HG03378 (cell line): ENCODE measurements at regions not wholly inside any gene's neighbourhood (a gene's known extent, or its start where the extent isn't known, plus 50 kb on each side); places are given as distances from the start of the nearest gene placed in this dataset.
"Not testable (repeated sequence)": the region's sequence is repeated elsewhere in the genome, so short reads cannot be mapped to it uniquely, and the experiment has no call there.

Experiments
- ATAC-seq: cut with Tn5 transposase; IDR thresholded peaks from one replicate; pipeline ENCODE4 v1.9.1; 2021; ENCODE audit warnings: mild to moderate bottlenecking, moderate library complexity; ENCODE audit not compliant: unreplicated experiment

DNA sequence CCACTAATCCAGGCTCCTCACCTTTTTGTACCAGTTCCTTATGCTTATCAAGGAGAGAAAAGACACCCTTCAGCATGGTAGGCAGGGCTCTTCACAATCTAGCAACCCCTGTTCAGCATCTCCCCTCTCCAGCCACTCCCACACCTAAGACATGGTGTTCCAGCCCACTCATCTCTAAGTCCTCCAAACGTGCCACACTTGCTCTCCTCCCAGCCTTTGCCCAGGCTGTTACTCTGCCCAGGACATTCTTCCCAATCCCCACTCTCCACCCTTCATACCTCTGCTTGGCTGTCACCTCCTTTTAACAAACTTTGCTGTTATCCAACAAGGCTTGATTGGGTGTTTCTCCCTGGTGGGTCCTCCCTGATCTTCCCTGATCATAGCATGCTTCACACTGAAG, 270.6 kb upstream of the CHAC2 start:
- ATAC-seq: no peak

DNA sequence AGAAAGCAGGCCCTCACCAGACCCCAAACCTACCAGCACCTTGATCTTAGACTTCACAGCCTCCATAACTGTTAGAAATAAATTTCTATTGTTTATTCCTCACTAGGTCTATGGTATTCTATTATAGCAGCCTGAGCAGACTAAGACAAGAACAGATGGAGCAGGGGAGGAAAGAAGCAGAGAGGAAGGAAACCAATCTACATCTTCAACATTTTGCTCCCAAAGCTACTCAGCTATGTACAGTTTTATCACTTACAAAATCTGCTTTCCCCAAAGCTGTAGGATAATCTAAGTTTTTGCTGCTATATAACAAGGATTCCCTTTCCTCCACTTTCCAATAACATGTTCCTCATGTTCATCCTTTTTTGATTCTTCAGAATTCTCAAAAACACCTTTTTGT, 274.4 kb upstream of the CHAC2 start:
- no peak for ATAC-seq

DNA sequence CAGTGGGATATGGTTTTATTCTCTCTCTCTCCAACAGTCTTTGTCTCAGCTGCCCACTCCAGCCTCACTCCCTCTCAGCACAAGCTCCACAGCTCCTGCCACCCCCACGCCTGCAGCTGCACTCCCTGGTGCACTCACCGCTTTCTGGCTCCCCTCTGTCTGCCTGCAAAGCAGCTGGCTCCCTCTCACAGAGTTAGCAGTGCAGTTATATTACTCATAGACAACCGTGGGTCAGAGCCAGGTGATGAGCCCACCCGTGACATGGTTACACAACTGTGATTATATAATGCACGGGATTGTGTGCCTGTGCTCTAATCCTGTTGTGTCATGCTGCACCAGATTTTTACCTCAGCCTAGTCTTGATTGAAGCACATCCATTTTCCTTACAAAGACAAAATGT, 276.9 kb upstream of the CHAC2 start:
- ATAC-seq: no peak

DNA sequence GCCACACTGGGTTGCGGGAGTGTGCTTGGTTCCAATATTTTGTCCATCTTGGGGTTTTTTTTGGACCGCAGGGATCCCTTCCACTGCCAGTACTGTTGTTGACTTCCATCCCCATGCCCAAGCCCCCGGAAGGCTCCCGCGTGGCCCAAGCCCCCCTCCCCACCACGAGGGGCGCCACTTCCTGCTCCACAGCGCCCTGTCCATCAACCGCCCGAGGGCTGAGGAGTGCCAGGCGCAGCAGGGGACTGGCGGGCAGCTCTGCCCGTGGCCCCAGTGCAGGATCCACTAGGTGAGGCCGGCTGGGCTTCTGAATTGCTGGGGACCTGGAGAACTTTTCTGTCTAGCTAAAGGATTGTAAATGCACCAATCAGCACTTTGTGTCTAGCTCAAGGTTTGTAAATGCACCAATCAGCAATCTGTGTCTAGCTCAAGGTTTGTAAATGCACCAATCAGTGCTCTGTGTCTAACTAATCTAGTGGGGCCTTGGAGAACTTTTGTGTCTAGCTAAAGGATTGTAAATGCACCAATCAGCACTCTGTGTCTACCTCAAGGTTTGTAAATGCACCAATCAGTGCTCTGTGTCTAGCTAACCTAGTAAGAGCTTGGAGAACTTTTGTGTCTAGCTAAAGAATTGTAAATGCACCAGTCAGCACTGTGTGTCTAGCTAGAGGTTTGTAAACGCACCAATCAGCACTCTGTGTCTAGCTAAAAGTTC, 281.3 kb upstream of the CHAC2 start:
- not testable (repeated sequence) for ATAC-seq

DNA sequence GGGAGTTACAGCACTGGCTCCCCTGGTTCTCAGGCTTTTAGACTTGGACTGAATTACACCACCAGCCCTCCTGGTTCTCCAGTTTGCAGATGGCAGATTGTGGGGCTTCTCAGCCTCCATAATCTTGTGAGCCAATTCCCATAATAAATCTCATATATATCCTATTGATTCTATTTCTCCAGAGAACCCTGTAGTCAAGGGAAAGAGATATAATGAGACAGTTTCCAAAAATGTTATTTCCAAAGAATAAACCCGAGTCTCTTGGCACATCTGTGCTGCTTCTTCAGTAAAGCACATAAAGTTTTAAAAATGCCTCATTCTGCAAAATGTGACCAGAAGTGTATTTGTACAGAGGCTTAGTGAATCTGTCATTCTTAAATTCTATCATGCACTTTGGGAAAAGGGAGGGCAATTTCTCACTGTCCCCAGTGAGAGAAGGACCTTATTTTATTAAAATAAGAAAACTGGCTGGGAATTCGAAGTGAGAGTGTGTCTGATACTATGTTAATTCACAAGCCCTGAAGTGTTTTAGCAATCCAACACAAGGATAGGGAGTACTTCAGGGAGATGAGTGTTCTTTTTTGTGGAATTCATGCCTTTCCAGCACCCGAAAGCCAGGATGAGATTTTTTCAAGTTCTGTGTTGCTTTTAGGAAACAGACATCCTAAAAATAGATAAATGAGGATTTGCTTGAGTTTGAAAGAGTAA, 282.4 kb upstream of the CHAC2 start:
- ATAC-seq: no peak

DNA sequence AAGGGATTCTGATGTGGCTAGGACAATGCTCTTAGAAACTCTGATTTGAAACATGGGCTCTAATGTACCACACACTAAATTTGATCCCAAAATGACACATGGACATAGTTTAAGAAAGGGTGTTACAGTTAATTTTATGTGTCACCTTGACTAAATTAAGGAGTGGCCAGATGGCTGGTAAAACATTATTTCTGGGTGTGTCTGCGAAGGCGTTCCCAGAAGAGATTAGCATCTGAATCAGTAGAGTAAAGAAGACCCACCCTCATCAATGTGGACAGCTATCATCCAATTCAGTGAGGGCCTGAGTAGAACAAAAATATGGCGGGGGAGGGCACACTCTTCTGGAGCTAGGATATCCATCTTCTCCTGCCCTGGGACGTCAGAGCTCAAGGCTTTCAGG, 283.1 kb upstream of the CHAC2 start:
- ATAC-seq: no peak

DNA sequence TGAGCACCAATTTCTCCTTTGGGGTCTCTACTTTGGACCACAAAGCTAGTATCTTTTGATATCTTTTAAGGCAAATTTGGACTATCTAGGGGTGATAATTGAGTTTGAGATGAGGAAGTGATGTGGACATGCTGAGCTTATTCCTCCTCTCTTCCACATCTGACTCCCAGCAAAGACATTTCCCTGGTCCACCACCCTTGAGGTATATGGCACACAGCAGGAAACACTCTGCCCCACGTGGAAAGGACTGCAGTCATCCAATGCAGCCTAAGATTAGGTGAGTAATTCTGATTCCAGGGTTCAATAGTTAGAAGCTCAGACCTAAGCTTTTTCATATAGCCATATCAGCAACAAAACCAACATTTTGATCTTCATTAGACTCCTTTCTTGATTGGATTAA, 290.1 kb upstream of the CHAC2 start:
- ATAC-seq: no peak

DNA sequence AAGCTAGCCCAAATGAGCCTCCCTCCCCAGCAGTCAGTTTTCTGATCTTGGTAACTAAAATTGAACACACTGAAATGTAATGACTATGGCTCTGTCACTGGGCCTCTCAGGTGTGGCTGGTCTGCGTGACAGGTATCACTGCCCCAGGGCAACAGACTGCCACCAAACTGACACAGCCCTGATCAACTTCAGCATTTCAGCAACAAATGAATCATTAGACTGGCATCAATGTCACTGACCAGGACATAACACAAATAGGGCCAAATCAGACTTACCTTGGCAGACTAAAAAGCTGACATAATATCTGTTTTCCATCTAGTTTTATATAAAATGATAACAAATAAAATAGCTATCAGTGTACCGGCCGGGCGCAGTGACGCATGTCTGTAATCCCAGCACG, 290.8 kb upstream of the CHAC2 start:
- ATAC-seq: no peak

DNA sequence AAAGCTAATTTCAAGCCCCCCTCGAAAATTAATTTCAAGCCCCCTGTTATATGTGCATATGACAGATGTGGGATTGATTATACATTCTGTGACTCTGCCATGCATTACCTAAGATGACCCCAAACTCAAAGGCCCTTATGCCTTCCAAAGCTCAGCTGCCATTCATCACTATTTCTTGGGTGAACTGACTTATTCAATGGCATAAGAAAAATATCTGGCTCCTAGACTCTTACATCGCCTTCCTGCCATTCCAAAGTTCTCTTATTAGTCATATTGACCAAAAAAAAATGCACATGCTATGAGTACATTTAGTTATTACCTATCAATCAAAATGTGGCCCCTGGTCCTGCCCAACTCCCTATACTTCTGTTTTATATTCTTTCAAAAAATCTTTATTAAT, 291.8 kb upstream of the CHAC2 start:
- ATAC-seq: no peak

DNA sequence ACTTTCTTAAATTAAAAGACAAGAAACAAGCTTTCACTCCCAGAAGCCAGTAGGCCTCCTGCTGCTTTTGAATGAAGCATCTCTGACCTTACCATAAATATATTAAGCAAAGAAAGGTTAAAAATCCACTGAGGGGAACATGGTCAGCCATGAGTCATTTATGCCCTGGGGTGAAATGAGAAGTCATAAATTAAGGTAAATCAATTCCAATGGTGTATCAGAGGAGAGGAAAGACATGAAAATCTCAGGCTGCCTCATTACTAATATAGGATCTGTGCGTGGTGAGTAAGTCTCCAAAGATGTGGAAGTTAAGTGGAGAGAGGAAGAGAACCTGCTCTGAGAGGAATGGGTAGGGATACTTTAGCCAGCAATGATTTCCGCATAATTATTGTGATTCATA, 292.3 kb upstream of the CHAC2 start:
- no peak for ATAC-seq

DNA sequence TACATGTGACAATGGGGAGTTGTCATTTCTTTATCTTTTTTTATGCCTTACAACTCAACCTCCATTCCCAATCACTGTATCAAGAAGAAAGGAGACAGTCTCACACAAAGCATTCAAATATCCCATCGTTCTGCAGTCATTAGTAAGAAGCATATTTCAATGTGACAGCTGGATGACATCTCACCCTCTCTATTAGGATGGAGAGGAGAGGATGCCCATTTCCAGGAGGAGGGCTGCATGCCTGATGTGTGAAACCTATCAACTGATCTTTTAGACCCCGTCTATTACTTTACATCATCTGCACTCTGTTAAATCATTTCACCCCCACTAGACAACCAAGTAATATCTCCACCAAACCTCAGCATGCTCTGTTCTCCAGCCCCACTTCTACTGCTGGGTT, 292.7 kb upstream of the CHAC2 start:
- no peak for ATAC-seq

DNA sequence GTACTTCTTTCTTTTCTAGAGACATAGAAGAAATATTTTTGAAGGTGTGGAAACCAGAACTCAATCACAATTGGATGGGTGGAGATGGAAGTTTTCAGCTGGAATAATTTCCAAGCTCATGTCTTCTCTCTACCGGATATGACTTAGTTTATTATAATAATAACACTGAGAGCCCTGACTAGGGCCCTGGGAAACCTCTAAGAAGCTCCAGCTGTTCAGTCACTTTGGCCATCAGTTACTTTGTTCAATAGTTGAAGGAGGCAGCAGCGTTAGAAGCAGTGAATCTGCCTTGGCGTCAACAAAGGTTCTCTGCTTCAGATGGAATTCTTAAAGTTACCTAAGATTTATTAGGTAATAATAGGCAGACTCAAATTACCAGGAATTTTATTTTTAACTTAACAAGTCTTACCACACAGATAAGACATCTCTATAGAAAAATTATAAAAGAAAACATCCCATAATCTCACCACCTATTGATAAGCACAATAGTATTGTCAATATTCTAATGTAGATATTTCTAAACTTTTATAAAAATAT, 293.8 kb upstream of the CHAC2 start:
- no peak for ATAC-seq

DNA sequence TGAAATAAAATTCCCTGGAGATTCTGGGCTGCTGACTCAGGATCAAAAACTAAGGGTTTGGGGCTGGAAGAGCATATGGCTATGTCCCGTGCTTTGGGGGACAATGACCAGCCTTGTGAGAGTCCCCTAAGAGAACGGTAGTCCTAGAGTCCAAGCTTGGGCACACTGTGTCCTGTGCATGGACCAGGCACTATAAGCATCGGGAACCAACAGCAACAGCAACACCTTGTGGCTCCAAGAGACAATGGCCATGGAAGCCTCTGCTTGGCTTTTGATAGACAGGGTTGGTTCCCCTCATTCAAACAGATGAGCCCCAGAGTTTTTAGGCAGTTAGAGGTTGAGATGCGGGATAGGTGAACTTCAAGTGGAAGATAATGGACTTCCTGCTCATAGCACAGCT, 294.4 kb upstream of the CHAC2 start:
- no peak for ATAC-seq

DNA sequence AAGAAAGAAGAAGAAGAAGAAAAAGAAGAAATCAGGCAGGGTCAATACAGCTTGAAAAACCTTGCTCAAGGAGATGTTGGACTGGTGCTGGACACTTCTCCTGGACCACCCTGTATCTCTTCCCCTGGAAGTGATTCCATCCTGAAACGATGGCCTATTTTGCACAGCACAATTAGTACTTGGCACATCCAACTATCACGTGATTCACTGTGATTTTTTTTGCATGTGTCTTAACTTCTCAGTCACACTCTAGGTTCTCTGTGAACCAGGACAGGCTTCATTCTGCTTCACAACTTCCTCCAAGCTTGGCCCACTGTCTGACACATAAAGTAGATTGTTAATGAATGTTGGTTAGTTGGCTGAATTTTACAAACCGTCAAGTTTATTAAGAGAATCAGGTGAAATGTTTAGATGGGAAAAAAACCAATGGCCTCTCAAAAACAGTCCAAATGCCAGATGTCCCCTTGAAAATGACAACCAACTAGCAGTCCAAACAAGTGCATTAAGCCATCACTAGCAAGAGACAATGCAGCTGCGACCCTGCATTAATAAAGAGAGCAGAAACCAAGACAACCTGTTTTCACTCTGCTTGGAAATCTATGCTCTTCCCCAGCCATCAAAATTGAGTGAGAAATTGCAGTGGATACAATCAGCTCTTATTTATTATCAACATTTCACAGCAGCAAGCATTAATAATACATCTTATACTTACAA, 300.0 kb upstream of the CHAC2 start:
- ATAC-seq: no peak

DNA sequence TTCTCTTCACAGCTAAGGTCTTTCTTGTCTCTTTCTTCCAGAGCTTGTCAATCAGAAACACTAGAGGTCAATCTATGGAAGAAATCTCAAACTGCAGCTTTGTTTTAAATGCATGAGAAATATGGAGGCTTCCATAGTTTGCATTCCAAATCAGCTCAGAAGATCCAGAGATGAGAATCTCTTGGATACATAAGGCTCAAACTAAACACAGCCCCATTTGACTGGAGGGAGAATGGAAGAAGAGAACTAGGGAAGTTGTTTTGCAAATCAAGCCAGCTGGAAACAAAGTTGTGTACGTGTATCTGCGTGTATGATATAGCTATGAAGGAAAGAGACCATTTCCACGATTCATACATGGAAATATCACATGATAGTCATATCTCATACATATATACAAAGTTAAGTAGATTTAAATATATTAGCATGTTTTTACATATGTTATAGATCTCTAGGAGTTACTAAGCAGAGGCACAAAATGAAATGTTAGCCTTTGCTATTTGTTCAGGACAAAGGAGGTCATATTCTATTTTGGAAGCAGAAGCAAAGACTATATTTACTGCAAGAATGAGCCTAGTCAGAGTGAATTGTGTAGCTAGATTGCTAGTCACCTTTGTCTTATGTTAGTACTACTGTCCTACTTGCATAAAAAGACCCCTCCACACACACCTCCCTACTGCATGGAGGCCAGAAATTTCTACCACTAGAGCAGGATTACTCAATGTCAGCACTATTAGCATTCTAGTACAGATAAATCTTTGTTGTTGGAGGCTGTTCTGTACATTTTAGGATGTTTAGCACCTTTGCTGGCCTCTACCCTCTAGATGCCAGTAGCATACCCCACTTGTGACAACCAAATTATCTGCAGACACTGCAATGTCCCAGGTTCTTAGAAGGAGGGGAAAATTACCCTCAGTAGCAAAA, 303.5 kb upstream of the CHAC2 start:
- ATAC-seq: no peak

DNA sequence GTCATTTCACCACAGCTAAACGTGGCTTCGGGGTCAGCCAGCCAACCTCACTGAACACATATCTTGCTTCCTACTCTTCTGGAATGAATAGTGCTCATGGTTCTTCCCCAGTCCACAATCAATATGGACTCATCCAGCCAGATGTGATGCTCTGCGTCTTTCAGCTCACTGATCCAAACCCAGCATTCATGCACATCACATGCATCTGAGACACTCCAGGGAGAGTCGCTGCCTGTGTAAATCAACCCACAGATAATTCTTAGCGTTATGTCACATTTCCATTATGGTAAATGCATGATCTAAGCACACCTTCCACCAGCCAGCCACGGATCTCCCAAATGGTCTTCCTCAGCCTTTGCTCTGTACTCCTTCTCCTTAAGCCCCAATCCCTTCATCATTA, 306.7 kb upstream of the CHAC2 start:
- ATAC-seq: no peak

DNA sequence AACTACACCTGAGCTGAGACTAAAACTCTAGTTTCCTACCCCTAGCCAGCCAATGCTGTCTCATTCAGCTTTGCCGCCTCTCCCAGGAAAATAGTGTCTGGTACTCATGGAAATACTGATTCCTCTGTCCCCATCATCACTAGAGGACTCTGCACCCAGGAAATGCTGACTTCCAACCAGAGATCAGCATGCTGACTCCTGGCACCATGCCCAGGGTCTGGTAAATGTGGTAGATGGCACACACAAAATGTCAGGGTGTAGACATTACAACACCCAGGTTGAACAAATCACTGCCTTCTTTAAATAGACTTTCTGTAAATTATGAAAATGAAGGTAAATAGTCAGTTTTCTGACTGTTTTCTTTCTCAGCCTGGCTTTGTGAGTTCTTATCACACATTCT, 307.3 kb upstream of the CHAC2 start:
- ATAC-seq: no peak

DNA sequence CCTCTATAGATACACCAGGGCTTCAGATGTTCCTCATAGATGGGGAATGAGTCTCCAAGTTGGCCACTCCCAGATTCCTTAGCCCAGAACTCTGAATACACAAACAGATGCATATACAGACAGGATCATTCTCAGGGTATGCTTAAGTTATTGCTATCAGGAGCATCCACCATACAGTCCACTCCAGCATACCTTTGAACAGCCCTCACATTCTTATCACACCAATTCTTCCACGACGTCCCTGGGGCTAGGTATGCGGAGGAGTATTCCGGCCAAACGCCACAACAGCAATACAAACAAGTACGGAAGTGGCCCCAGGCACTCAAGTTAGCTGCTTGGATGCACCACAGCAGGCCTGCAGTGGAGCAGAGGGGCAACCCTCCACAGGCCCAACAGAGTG, 312.5 kb upstream of the CHAC2 start:
- no peak for ATAC-seq

DNA sequence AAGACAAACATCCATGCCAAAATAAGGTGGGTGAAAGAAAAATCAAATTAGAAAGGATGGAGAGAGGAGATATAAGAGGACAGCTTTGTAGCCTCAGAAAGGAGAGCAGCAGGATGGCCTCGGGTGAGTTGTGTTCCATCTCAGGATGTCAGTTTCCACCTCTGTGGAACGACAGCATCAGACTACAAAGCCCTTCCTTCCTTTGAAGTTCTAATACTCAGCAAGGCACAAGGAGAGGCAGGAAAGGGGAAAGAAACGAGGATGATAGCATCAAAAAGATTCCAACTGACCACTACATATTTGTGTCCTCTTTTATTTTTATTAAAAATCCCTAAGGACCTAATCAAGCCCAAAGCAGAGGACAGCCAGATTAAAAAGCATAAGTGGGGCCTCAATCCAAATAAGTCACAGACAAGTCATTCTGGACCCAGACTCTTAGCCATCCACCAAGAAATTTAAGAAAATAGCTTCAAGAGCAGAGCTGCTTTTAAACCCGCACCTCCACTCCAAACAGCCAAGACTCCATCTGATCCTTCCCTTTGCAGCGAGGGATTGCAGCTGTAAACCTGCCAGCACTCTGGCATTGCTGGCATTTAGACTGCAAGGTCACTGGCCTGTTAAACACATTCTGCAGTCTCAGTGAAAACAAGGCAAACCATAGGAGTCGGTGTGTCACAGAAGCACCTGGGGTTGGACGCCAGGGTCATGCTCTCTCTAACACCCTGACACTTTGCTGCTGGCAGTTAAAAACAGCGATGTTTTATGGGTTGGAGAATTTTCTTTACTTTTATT, 314.5 kb upstream of the CHAC2 start:
- no peak for ATAC-seq

DNA sequence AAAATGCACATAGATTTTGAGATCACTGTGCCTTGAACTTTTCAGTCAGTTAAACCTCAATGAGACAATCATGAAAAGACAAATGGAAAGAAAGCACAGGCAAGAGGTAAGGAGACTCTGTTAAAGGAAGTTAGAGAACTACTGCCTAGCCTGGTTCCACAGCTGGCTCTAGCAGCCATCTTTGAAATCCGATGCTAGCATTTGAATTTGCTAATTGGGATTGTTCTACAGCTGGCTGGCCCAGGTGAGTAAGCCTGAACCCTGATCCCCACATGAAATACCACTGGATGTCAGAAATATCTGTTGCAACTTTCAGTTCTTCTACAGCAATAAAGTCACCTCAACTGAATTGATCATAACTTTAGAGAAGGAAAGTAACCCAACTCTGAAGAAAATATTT, 315.2 kb upstream of the CHAC2 start:
- ATAC-seq: no peak
